ENCODE measurements at regions not wholly inside any gene's neighbourhood (a gene's known extent, or its start where the extent isn't known, plus 50 kb on each side); places are given as distances from the start of the nearest gene placed in this dataset.

GRCh38 chr2:24420373-24420772, 60.0 kb upstream of the ITSN2 start:
- Histone ChIP-seq H3K27me3 (ENCODE audit: control insufficient read depth, insufficient read depth, low read length) (no peaks in the 10 kb centered on the region), H3K4me3 (ENCODE audit: low read depth, low read length) (no peak overlapping the region), H3K36me3 (ENCODE audit: control insufficient read depth, insufficient read depth, low read length) (no peaks in the 10 kb centered on the region)
- FAIRE-seq (no peak), DNase-seq (ENCODE audit: low read depth) (no peak)
- TF ChIP-seq, protein P1, sequence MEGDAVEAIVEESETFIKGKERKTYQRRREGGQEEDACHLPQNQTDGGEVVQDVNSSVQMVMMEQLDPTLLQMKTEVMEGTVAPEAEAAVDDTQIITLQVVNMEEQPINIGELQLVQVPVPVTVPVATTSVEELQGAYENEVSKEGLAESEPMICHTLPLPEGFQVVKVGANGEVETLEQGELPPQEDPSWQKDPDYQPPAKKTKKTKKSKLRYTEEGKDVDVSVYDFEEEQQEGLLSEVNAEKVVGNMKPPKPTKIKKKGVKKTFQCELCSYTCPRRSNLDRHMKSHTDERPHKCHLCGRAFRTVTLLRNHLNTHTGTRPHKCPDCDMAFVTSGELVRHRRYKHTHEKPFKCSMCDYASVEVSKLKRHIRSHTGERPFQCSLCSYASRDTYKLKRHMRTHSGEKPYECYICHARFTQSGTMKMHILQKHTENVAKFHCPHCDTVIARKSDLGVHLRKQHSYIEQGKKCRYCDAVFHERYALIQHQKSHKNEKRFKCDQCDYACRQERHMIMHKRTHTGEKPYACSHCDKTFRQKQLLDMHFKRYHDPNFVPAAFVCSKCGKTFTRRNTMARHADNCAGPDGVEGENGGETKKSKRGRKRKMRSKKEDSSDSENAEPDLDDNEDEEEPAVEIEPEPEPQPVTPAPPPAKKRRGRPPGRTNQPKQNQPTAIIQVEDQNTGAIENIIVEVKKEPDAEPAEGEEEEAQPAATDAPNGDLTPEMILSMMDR (IDR thresholded peaks at IDR 0.05; ENCODE audit: insufficient read depth, low read length, severe bottlenecking): no peak

- no peak overlapping the region for H3K4me3 ChIP-seq (ENCODE audit: low read depth, low read length)
- no peaks in the 10 kb centered on the region for H3K27me3 ChIP-seq (ENCODE audit: control insufficient read depth, insufficient read depth, low read length)
- no peak for FAIRE-seq
- DNase-seq (ENCODE audit: low read depth): peak; percentile 69
- no peaks in the 10 kb centered on the region for H3K36me3 ChIP-seq (ENCODE audit: control insufficient read depth, insufficient read depth, low read length)
- TF ChIP-seq, protein P1 (IDR thresholded peaks at IDR 0.05; ENCODE audit: insufficient read depth, low read length, severe bottlenecking): no peak
Measured at GRCh38 chr2:24418166-24418841, 58.0 kb upstream of the ITSN2 start.

DNA sequence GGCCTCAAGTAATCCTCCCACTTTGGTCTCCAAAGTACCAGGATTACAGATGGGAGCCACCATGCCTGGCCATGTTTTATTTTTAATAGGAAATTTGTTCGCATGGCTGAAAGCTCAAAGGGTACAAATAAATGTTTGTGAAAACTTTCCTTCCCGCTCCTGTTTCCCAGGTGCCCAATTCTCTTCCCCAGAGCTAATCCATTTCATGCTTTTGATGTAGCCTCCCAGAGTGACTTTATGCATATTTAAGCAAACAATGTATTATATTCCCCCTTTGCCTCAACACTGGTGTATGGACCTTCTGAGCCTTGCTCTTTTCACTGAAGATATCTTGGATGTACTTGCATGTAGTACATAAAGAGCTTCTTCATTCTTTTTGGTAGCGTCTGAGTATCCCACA, 52.5 kb upstream of the ITSN2 start:
- Histone ChIP-seq H3K4me3 (ENCODE audit: low read depth, low read length) (no peak overlapping the region), H3K36me3 (ENCODE audit: control insufficient read depth, insufficient read depth, low read length) (no peaks in the 10 kb centered on the region), H3K27me3 (ENCODE audit: control insufficient read depth, insufficient read depth, low read length) (no peaks in the 10 kb centered on the region)
- DNase-seq (ENCODE audit: low read depth) (no peak), FAIRE-seq (no peak)
- TF ChIP-seq, protein P1 (IDR thresholded peaks at IDR 0.05; ENCODE audit: insufficient read depth, low read length, severe bottlenecking): no peak

DNA sequence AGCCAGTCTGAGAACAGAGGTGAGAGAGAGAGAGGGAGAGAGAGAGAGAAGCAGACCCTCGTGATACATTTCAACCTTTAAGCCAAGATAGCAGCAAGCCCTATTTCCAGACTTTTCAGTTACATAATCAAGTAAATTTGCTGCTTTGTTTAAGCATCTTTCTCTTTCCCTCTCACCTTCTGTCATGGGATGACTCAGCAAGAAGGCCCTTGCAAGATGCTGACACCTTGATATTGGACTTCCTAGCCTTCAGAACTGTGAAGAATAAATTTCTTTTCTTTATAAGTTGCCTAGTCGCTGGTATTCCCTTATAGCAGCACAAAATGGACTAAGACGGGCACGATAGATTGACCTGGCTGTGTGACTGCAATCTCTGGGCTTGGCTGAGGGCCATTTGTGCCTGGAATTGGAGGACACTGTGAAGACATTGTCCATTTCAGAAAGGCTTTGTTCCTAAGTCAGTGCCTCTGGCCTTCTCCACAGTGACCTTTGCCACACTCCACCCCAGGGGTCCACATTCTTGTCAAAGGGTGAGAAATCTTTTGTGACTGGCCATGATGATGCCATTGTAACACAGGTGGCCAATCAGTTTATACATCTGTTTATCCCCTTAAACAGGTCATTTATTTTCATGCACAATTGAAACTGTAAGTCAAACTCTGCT, 51.3 kb upstream of the ITSN2 start:
- DNase-seq (ENCODE audit: low read depth) (no peak), FAIRE-seq (no peak)
- no peaks in the 10 kb centered on the region for H3K27me3 ChIP-seq (ENCODE audit: control insufficient read depth, insufficient read depth, low read length)
- TF ChIP-seq, protein P1 (IDR thresholded peaks at IDR 0.05; ENCODE audit: insufficient read depth, low read length, severe bottlenecking): no peak
- no peak overlapping the region for H3K4me3 ChIP-seq (ENCODE audit: low read depth, low read length)
- no peaks in the 10 kb centered on the region for H3K36me3 ChIP-seq (ENCODE audit: control insufficient read depth, insufficient read depth, low read length)

DNA sequence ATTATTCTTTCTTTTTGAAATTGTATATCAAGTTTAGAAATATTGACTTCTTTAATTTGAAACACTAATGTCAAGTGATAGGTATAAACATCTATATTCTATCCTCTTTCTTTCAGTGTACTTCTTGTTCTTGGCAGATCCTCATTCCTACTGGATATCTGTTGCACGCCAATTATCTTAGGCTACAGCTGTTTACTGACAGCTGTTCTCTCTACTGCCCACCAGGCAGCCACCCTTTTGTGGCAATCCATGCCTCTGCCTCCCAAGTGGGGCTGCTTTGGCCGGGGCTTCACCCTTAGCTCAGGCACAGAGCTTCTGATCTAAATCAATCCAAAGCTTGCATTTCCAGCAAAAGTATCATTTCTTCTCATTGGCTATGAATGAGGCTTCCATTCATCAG, 50.6 kb upstream of the ITSN2 start:
- Histone ChIP-seq H3K27me3 (ENCODE audit: control insufficient read depth, insufficient read depth, low read length) (no peaks in the 10 kb centered on the region), H3K36me3 (ENCODE audit: control insufficient read depth, insufficient read depth, low read length) (no peaks in the 10 kb centered on the region), H3K4me3 (ENCODE audit: low read depth, low read length) (no peak overlapping the region)
- no peak for FAIRE-seq
- no peak for DNase-seq (ENCODE audit: low read depth)
- TF ChIP-seq, protein P1 (IDR thresholded peaks at IDR 0.05; ENCODE audit: insufficient read depth, low read length, severe bottlenecking): no peak

Data from bronchial epithelial cell (primary cell).